AG20443 (cell line): ENCODE measurements at regions not wholly inside any gene's neighbourhood (a gene's known extent, or its start where the extent isn't known, plus 50 kb on each side); places are given as distances from the start of the nearest gene placed in this dataset.

Experiments used
- DNase-seq: peaks from one replicate; pipeline ENCODE4 v3.0.0; 2012; ENCODE audit warnings: low spot score, mixed read lengths

DNA sequence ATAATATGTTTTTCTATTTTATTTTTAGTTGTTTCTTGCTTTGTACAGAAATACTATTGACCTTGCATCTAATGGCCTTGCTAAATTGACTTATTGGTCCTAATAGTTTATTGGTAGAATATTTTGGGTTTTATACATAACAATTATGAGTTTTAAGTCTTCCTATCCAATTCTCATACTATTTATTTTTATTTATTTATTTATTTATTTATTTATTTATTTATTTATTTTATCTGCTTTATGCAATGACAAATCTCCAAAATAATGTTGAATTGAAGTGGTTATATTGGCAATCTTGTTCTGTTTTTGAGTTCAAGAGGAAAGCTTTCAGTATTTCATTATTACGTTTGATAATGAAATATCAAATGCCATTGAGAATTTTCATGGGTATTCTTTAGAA is 488.3 kb downstream of the CDH2 start:
- no peak for DNase-seq

DNA sequence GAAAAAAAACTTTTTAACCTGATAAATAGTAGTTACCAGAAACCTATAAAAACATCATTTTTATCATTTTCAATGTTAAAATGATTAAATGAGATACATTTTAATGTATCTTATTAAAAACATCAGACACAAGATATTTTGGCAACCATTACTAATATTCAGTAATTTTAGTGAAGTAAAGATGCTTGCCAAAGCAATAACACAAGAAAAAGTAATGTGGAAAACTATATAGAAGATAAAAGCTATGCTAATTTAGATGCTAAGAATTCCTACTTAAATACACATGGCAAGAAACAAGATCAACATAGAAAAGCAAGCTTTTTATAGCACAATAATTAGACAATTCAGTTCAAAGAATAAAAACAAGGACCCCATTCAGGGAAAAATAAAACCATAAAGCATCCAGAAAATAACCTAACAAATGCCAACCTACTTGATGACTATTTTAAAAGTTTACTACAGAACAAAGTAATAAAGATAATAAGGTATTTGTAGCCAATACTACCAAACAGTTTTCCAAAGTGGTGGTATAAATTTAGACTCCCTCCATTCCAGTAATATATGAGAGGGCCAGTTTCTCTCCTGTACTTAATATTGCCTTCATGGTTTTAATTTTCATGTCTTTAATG is 489.5 kb downstream of the CDH2 start:
- no peak for DNase-seq

GRCh38 chr18:27685807-27686412 is 491.0 kb downstream of the CDH2 start:
- DNase-seq = peak; percentile 29

DNA sequence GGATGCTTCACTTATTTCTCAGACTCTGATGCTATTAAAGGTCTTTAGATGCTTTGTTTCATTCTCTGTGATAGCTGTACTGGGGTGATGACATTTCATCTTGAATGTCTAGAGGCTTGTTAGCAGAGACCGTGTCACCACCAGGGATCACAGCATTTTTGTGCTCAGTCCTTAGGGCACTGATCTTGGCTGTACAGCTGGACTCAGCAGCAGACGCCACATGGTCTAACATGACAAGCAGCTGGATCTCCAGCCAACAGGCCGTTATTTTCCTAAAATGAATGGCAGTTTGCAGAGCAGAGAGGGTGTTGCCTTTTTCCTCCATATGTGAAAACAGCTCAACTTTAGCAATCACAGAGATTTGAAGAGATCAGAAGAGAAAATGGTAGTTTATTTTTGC is 491.8 kb downstream of the CDH2 start:
- DNase-seq = no peak

- DNase-seq = no peak
Measured at GRCh38 chr18:27674411-27674810, 489.3 kb upstream of the CHST9 start.

DNA sequence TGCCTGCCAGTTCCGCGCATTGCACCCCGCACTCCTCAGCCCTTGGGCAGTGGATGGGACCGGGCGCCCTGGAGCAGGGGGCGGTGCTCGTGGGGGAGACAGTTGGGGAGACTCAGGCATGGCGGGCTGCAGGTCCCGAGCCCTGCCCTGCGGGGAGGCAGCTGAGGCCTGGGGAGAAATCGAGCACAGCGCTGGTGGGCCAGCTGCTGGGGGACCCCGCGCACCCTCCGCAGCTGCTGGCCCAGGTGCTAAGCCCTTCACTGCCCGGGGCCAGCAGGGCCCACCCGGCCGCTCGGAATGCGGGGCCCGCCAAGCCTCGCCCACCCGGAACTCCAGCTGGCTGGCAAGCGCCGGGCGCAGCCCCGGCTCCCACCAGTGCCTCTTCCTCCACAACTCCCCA is 488.8 kb upstream of the CHST9 start:
- DNase-seq = no peak

- no peak for DNase-seq
Measured at GRCh38 chr18:27668158-27668557, 483.1 kb upstream of the CHST9 start.

- no peak for DNase-seq
Measured at GRCh38 chr18:27667064-27667463, 482.0 kb upstream of the CHST9 start.

GRCh38 chr18:27666016-27666415 is 480.9 kb upstream of the CHST9 start:
- DNase-seq = no peak

- DNase-seq = no peak
Measured at GRCh38 chr18:27665264-27665799, 480.2 kb upstream of the CHST9 start.

DNA sequence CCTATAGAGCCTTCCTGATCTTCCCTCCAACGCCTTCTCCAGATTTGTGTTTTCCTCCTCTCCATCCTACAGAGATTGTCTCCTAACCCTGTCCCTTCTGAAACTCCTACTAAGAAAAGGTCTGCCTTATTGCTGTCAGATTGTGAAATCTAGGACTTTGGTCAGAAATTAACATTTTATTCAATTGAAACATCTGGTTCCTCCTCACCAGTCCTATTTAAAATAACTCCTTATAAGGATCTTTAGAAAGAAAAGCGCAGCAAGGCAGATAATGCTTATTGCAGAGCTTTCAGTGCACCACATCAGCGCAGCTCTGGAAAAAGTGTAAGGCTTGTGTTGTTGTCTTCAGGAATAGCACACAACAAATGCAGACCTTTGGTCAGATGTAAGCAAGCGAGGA is 477.8 kb upstream of the CHST9 start:
- no peak for DNase-seq

GRCh38 chr18:27662537-27662936 is 477.4 kb upstream of the CHST9 start:
- DNase-seq = no peak

GRCh38 chr18:27661320-27662018 is 476.4 kb upstream of the CHST9 start:
- DNase-seq = no peak

DNA sequence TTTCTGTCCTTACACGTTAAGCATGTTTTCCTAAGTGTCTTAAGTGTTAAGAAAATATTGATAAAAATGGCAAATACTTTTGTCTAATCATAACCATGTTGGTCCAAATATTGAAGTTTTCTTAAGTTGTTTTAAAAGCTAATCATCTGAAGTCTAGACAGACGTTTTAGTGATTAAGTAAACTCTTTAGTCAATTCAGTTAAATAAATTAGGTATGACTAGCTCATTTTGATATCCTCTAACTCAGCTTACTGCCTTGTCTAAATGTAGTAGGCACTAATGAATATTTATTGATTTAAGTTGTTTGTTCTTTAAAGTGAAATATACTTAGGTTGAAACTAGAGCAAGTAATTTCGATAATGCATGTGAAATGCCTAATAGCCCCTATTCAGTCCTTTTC is 471.8 kb upstream of the CHST9 start:
- DNase-seq = no peak

DNA sequence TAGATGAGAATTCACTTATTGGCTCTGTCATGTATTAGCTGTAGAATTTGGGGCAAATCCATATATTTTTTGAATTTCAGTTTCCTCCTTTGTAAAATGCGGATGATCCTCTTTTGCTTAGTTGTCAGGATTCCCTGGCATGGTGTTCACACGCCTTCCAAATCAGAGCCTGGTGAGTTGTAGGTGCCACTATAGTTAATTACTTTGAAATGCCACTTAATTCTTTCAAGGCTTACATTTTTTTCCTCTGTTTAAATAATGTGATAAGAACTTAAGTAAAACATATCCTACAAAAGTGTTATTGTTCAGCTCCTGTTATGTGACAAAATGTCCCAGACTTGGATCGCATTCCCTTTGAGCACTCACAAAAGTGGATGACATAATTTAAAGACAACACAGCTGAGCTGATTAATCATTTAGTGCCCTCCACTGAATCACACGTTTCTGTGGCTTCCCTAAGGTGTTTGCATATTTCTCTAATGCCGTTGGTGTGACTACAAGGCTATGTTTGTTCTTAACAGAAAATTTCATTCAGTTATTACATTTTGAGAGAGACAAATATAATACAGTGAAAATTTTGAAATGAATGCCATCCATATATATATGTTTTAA is 471.2 kb upstream of the CHST9 start:
- no peak for DNase-seq

- no peak for DNase-seq
Measured at GRCh38 chr18:27653247-27653646, 468.1 kb upstream of the CHST9 start.

- DNase-seq = no peak
Measured at GRCh38 chr18:27652480-27653121, 467.5 kb upstream of the CHST9 start.

GRCh38 chr18:27649621-27650020 is 464.5 kb upstream of the CHST9 start:
- no peak for DNase-seq

DNA sequence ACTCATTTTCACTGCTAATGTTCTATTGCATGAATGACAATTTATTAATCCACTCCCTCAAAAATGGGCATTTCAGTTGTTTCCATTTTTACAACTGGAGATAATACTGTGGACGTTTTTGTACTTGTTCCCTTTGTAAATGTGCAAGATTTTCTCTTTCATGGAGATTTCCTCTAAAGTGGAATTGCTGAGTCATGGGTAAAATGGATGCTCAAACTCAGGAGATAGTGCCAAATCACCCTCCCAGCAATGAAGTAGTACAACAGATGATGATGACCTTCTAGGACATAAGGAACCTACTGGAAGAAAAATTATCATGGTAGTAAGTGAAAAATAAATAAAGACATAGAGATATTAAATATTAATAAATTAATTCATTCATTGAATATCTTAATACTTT is 460.8 kb upstream of the CHST9 start:
- no peak for DNase-seq

DNA sequence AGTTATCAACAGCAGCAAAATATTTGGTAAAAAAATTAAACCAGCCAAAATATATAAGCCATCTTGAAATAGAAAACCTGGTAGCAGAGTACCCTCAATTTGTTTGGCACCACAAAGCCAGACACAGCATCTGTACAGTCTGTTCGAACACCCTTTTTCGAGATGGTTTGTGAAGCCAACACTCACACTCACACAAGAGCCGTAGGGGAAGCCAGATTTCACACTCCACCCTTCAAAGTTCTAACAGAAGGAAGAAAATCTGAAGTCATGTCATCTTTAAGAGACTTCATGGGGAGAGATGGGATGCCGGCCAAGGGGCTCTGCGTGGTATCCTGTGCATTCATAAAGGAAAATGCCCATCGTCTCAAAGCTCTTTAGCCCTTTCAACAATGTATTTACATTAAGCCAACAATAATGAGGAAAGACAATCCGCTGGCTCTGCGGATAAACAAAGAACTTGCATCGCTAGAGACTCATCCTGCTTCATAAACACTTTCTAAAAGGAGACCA is 451.5 kb upstream of the CHST9 start:
- no peak for DNase-seq

DNA sequence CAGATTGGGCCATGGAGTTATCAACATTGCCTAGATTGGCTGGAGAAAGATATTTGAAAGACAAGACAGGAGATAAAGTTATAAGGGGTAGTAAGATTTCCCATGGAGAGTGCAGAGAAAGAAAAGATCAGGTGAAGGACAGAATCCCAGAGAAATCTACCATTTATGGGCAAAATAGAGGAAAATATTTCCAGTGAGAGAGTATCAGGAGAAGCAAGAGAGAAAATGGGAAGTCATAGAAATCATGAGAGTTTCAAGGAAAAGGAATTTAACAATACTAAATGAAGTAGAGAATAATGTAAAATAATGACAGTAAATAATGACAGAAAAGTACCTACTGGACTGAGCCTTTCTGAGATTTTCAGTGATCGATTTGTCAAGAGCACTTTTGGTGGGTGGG is 447.6 kb upstream of the CHST9 start:
- no peak for DNase-seq

DNA sequence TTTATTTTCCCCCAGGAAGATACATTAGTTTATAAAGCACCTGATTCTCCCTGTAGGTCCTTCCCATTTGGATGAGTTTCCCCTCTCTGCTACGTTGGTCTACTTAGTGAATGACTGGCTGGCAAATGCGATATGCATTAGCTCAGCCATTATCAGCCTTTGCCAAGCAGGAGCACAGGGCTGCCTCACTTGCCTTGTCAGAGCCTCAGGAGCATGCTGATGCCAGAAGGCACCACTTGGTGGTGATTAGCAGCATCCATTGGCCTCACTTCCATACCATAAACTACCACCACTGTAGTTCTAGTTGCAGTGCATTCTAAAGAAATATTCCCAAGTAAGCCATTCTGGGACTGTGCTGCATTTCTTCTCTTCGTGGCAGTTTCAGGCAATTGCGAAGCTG is 442.8 kb upstream of the CHST9 start:
- no peak for DNase-seq
